Embryonic facial prominence (tissue), 1 donor: ENCODE measurements at regions not wholly inside any gene's neighbourhood (a gene's known extent, or its start where the extent isn't known, plus 50 kb on each side); places are given as distances from the start of the nearest gene placed in this dataset.
"Not testable (repeated sequence)": the region's sequence is repeated elsewhere in the genome, so short reads cannot be mapped to it uniquely, and the experiment has no call there.

Source experiments
- DNase-seq: peaks from one replicate; pipeline ENCODE4 v3.0.0-alpha.2; 2016; ENCODE audit errors: extremely low spot score

GRCh38 chr17:52899235-52899634, 740.7 kb upstream of the CA10 start:
- DNase-seq: no peak

DNA sequence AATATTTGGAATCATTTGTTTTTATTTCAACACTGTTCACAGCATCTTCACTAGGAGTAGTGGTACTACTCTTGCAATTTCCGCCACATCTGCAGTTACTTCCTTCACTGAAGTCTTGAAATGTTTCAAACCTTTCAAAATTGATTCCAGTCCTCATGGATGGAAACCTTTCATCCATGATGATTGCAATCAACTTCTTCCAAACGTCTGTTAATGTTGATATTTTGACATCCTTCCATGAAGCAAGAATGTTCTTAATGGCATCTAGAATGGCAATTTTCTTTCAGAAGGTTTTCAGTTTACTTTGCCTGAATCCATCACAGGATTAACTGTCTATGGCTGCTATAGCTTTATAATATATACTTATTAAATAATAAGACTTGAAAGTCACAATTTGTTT, 736.8 kb upstream of the CA10 start:
- no peak for DNase-seq

DNA sequence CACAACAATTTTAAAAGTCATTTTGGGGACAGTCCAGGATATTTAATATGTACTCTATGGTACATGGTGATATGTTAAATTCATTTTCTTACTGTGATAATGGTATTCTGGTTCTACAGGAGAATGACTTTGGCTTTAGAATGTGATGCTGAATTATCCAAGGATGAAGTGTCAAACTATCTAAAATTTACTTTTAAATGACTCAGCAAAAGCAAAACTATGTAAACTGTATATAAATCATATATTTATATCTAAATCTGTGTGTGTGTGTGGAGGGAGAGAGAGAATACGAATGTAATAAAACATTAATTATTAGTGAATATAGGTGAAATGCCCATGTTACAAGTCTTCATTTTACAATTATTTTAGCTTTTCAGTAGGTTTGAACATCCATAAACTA, 733.8 kb upstream of the CA10 start:
- no peak for DNase-seq

GRCh38 chr17:52885882-52886281, 727.4 kb upstream of the CA10 start:
- no peak for DNase-seq

DNA sequence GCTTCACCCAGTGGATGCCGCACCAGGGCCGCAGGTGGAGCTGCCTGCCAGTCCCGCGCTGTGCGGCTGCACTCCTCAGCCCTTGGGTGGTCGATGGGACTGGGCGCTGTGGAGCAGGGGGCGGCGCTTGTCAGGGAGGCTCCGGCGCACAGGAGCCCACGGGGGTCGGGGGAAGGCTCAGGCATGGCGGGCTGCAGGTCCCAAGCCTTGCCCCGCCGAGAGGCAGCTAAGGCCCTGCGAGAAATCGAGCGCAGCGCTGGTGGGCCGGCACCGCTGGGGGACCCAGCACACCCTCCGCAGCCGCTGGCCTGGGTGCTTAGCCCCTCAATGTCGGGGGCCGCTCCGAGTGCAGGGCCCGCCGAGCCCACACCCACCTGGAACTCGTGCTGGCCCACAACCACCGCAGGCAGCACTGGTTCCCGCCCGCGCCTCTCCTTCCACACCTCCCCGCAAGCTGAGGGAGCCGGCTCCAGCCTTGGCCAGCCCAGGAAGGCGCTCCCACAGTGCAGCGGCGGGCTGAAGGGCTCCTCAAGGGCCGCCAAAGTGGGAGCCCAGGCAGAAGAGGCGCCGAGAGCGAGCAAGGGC, 725.5 kb upstream of the CA10 start:
- DNase-seq: not testable (repeated sequence)

DNA sequence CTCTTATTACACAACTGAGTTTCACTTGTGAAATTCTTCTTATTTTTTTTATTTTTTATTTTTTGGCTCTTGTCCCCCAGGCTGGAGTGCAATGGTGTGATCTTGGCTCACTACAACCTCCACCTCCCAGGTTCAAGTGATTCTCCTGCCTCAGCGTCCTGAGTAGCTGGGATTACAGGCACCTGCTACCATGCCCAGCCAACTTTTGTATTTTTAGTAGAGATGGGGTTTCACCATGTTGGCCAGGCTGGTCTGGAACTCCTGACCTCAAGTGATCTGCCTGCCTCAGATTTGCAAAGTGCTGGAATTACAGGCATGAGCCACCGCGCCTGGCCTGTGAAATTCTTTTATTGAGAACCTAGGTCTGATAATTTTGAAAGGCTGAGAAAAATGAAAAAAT, 688.3 kb upstream of the CA10 start:
- not testable (repeated sequence) for DNase-seq

DNA sequence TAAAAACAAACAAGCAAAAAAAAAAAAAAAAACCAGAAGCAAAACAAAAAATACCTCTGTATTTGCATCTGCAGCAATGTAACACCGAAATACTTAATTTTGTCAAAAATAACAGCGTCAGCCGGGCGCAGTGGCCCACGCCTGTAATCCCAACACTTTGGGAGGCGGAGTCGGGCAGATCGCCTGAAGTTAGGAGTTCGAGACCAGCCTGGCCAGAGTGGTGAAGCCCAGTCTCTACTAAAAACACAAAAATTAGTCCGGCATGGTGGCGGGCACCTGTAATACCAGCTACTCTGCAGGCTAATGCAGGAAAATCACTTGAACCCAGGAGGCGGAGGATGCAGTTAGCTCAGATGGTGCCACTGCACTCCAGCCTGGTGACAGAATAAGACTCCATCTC, 683.5 kb upstream of the CA10 start:
- no peak for DNase-seq

DNA sequence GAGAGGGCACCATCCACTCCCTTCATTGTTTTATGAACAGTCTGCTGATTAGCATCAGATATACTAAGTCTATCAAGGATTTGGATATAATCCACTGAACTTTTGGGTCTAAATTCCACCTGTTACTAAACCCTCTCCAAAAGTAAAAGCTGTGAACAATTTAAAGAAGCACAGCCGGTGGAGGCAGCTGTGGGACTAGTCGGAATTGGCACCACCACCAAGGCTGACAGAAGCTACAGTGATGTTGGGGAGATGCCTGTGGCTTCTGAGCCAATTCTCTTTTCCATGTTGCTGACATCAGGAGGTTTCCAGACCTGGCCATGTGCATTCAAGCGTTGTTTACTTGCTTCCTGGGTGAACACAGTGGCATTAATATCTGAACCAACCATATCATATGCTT, 679.0 kb upstream of the CA10 start:
- DNase-seq: no peak

DNA sequence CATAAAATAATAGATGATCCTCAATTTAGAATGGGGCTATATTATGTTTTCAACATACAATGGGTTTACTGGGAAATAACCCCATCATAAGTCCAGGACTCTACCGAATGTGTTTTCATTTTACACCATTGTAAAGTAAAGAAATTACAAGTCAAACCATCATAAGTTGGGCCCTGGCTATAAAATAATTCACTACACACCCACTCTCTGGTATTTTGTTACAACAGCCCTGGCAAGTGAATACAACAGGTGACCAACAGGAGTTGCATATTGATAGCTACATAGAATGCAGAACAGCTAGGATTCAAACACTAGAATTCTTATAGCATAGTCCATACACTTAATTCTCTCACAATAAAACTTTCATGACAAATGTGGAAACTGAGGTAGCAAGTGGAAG, 673.0 kb upstream of the CA10 start:
- no peak for DNase-seq

- DNase-seq: no peak
These were observed 670.1 kb upstream of the CA10 start for GRCh38 chr17:52828621-52829020.

- no peak for DNase-seq
These were observed 669.0 kb upstream of the CA10 start for GRCh38 chr17:52827526-52827925.

- DNase-seq: no peak
These were observed 666.0 kb upstream of the CA10 start for GRCh38 chr17:52824542-52824941.

GRCh38 chr17:52823155-52823554, 664.6 kb upstream of the CA10 start:
- DNase-seq: no peak

DNA sequence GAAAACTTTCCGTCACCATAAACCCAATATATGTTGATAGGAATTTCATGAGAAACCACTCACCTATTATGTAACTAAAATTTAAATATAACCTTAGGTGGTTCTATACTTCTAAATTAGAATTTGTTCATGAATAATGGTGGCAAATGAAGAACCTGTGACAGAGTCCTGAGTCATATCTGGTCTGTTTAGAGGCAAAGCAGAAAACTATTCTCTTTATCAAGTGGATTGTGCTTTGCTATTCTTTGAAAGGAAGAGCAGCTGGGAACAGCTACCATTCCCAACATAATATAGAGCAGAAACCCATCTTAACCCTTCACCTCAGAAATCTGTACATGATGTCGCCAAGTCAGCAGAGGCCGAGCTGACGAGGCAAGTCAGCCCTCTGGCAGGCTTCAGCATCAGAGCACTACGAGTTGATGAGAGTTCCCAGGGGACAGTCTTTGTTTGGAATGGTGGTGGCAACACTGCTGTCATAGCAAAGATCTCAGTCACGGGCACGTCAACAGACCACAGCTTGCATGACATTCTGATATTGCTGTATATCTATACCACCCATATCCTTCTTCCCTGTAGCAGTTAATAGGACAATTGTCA, 631.9 kb upstream of the CA10 start:
- no peak for DNase-seq

DNA sequence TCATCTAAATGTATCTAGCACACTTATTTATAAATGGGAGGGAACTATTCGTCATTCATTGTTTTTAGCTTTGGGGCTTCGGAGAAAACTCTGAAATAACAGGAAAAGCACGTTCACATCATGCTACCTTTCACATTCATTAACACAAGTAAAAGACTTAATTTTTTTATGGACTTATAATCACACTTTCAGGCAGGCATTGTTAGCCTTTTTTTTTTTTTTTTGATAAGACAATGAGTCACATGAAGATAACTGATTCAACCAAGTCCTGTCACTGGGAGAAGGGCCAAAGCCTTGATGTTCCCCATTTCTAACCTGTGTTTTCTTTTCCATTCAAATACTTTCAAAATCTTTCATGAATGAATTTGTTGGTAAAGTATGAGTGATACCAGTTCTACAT, 631.3 kb upstream of the CA10 start:
- no peak for DNase-seq

DNA sequence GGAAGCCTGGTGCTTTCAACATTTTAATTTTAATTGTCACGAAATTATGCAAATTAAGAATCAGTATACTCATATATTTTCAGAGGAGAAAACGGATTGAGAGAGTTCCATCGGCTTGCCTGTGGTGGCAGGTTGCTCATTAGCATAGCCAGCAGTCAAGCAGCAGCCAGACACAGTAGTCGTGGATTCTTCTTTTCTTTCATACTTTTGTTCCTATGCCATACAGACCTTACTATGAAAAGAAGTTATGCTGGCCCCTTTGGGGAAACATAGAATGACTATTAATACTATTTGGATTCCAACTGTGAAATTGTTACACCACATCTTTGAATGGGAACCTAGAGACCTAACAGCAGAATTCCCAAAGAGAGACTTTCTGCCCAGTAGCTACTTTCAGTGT, 617.7 kb upstream of the CA10 start:
- no peak for DNase-seq

DNA sequence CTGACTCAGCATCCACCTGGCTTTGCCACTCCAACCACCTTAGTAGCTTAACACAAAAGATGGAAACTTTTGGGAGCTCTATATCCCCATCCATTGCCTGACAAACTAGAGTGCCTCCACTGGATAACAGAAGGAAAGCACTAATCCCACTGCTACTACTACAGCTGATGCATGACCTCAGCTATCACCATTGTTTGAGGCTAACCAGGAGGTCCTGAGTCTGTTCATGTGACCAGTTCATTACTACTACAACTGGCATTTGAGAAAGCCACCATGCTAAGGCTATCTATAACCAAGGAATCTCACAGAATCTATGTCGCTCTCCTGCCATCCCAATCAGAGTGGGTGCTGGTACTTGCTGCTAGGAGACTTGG, 604.3 kb upstream of the CA10 start:
- DNase-seq: no peak

- DNase-seq: no peak
These were observed 603.8 kb upstream of the CA10 start for GRCh38 chr17:52762147-52762793.

DNA sequence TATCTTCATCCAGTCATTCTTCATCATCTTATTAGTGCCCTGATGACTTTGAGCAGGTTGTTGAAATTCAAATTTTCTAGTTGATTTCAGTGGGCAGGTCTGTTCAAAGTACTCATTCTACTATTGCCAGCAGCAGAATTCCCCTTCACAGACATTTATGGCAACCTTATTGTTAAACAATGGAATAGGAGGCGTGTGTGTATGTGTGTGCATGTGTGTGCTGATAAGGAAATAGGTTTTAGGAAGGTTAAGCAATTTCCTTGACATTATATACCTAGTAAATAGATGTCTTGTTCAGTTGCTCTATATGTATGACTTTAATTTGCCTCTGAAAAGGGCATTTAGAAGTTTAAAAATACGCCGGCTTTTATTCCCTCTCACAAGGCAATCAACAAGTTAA, 601.4 kb upstream of the CA10 start:
- no peak for DNase-seq

- no peak for DNase-seq
These were observed 600.0 kb upstream of the CA10 start for GRCh38 chr17:52758481-52758880.

DNA sequence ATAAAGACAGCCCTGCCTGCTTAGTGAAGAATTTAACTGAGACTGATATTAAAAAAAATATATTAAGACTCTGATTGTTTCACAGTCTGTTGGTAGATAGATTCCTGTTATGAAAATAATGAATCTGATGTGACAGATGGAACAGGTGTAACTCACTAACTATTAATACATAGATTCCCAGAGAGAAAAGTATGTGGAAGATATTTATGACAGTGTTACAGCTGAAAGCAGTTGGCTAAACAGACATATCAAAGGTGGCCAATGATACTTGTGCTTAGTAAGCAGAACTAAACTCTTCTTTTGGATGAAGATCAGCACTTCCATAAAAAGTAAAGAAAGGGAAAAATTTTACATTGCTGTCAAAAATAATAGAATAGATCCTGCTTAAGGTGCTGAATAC, 598.2 kb upstream of the CA10 start:
- DNase-seq: no peak

GRCh38 chr17:52754838-52755237, 596.3 kb upstream of the CA10 start:
- no peak for DNase-seq

DNA sequence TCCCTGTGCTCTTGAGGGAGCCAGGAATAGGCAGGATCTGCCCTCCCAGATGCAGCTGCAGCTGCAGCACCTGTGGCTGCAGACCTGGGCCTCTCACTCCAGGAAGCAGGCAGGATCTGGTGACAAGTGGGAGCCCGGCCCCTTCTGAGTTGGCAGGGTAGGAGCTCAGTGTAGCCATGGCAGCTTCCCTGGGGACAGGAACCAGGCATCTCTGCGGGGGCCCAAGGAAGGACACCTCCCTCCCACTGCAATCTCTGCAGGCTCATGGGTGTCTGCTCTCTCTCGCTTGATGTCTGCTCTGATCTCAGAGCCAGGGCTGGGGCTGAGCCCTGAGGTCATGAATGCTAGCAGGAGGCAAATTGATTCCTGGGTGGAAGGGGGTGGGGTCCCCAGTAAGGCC, 592.5 kb upstream of the CA10 start:
- DNase-seq: no peak

- DNase-seq: no peak
These were observed 585.7 kb upstream of the CA10 start for GRCh38 chr17:52744179-52744578.
